Pancreas (tissue), 10 donors: ENCODE measurements at regions not wholly inside any gene's neighbourhood (a gene's known extent, or its start where the extent isn't known, plus 50 kb on each side); places are given as distances from the start of the nearest gene placed in this dataset.
A peak's percentile ranks its signal among the peaks of the same experiment; 100 is the strongest.

ENCODE experiments used
- ATAC-seq, 4 donors: fragments of 200-7000 bp; cut with Tn5 transposase; one replicate each; pipeline versions ENCODE4 v1.8.0 to v1.9.1; 2020; ENCODE audit warnings: mild to moderate bottlenecking in 4 of 4, moderate library complexity in 4 of 4
- DNase-seq, 6 donors: peaks; one replicate each; pipeline ENCODE4 v3.0.0-alpha.2; 2020
- FAIRE-seq: peaks from 2 replicates; lab custom pipeline; 2012; peaks lifted over from hg19 to GRCh38; lab: Jason Lieb, UNC
- H3K27ac ChIP-seq, 4 donors: fragments of 200-600 bp; sonication (generic); 1 replicate in 3 of 4; 2 replicates in 1 of 4; pipeline versions ENCODE4 v1.5.0 to v1.8.0; 2020
- H3K27me3 ChIP-seq, 4 donors: fragments of 200-600 bp; one replicate each; pipeline ENCODE4 v1.8.0; 2021
- H3K36me3 ChIP-seq, 3 donors: fragments of 200-600 bp; sonication (generic) in 1 of 3; one replicate each; pipeline versions ENCODE4 v1.5.0 to v1.8.0; 2020 to 2021
- H3K4me1 ChIP-seq, 3 donors: fragments of 200-600 bp; one replicate each; pipeline ENCODE4 v1.8.0; 2021
- H3K4me3 ChIP-seq, 4 donors: fragments of 200-600 bp; sonication (generic) in 2 of 4; one replicate each; pipeline versions ENCODE4 v1.5.0 to v1.8.0; 2020 to 2021
- H3K9me3 ChIP-seq, 4 donors: fragments of 200-600 bp; one replicate each; pipeline ENCODE4 v1.8.0; 2021
- WGBS, 2 donors: extraction: QIAGEN DNeasy Blood & Tissue Kit; methylation state at CpG; one replicate each; pipeline ENCODE4 v1.1.7; 2013; 5-methylcytosine and 5-hydroxymethylcytosine counted together
- intact Hi-C, 3 donors: fragments of 100-400 bp; cut with DNase I; formaldehyde crosslinking; loops; one replicate each; pipeline versions ENCODE4 v1.11.1 to v1.14.2; 2022
- TF ChIP-seq, protein P1 (sequence below), 4 donors: fragments of 200-600 bp; sonication (generic) in 3 of 4; IDR thresholded peaks; one replicate each; pipeline versions ENCODE4 v1.5.0 to v1.8.0; 2021; ENCODE audit warnings: antibody characterized with exemption in 4 of 4
- donor health status: healthy with polysubstance abuse.
- donor health status: DM: no; HTN: no; CAD: no; lungs with moderate emphysema.
- donor health status: DM: no; HTN: no; CAD: no.
- donor health status: control.
- donor health status: control.
- donor health status: Bipolar disorder and iron deficiency.
- donor health status: DM: yes; HTN: yes; CAD: no.
- donor health status: DM: no; HTN: no; CAD: no.
- donor health status: DM: no; HTN: no; CAD: no.
- donor health status: DM: yes; HTN: yes; CAD: no.

DNA sequence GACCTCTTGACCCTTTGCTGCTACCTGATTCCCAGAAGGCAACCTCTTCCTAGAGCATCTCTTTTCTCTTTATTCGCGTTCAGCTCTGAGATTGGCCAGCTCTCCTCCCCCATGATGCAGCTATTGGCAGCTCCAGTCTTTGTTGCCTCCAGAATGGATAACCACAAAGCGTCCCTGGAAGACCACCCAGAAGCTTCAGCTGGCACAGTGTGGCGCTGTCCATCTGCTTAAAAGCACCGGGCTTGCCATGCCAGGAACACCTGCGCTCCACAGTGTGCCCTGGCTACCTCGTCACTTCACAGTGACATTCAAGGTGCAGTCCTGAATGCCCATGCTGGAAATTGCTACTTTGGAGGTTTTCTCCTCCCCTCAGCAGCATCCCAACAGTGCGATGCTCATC lies 353.9 kb downstream of the LMO4 start:
- H3K4me3 ChIP-seq = no peak overlapping the region
- H3K4me1 ChIP-seq = no peaks in the 10 kb centered on the region
- H3K27ac ChIP-seq = no peak overlapping the region
- intact Hi-C loops = no loop called here
- H3K27me3 ChIP-seq = no peaks in the 10 kb centered on the region
- no peak for ATAC-seq
- H3K9me3 ChIP-seq = no peaks in the 10 kb centered on the region
- no peak for FAIRE-seq
- TF ChIP-seq, protein P1, sequence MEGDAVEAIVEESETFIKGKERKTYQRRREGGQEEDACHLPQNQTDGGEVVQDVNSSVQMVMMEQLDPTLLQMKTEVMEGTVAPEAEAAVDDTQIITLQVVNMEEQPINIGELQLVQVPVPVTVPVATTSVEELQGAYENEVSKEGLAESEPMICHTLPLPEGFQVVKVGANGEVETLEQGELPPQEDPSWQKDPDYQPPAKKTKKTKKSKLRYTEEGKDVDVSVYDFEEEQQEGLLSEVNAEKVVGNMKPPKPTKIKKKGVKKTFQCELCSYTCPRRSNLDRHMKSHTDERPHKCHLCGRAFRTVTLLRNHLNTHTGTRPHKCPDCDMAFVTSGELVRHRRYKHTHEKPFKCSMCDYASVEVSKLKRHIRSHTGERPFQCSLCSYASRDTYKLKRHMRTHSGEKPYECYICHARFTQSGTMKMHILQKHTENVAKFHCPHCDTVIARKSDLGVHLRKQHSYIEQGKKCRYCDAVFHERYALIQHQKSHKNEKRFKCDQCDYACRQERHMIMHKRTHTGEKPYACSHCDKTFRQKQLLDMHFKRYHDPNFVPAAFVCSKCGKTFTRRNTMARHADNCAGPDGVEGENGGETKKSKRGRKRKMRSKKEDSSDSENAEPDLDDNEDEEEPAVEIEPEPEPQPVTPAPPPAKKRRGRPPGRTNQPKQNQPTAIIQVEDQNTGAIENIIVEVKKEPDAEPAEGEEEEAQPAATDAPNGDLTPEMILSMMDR (IDR thresholded peaks at IDR 0.05) = no peak
- no peaks in the 10 kb centered on the region for H3K36me3 ChIP-seq
- 90 to 96% methylated on average over 8 of the region's 8 CpGs for WGBS, 2 donors
- DNase-seq = no peak

DNA sequence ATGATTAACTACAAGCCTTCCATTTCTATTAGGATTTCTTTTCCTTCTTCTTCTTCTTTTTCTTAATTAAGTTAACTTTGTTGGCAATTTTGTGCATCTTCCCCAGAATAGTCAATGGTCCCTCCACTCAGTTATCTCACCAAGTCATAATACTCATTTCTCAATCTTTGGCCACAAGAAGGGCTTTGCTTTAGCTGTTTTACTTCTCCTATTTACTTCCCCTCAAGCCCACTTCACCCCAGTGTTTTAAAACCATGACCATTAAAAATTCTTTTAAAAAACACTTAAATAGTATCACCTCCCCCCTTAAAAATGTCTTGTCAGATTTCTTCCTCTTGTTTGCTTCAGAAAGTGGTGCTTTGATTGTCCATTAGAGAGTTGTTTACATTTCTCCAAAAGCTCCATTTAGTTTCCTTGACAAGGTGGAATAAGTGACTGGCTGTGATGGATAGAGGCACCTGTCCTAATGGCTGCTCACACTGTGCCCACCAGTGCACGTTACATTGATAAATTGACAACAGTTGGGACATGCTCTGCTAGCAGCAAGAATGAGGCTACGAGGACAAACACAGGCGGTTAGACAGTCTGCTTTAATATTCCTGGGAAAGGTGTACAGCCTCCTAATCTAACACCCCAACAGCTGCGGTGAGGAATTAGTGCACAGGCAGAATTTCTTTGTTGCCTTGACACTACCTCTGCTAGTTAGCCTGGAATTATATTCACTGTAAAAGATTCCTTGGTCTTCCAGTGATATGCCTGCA lies 354.7 kb downstream of the LMO4 start:
- no peaks in the 10 kb centered on the region for H3K27me3 ChIP-seq
- FAIRE-seq = no peak
- no peak overlapping the region for H3K27ac ChIP-seq
- WGBS, 2 donors = 79 to 85% methylated on average over 4 of the region's 4 CpGs
- H3K4me1 ChIP-seq = no peaks in the 10 kb centered on the region
- H3K4me3 ChIP-seq = no peak overlapping the region
- TF ChIP-seq, protein P1 (IDR thresholded peaks at IDR 0.05) = no peak
- DNase-seq = no peak
- no peaks in the 10 kb centered on the region for H3K9me3 ChIP-seq
- intact Hi-C loops = no loop called here
- no peaks in the 10 kb centered on the region for H3K36me3 ChIP-seq
- ATAC-seq = peak in 3 of 4 donors; percentile 17 to 36 (median 31)

DNA sequence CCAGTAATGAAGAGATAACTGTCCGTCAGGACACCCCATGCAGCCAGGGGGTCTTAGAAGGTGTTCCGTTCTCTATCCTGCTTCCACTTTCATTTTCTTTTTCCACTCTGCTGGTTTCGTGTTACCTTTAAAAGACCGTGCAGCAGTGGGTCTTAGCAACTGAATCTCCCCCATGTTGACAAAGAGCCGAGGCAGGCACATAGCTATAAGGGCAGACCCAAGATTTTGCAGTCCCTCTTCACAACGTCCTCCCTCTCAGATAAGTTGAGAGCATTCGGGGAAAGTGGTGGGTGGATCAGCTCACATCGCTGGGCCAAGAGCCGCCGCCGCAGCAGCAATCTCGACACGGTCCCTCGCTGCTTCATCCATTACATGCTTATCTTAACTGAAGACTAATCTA lies 355.5 kb downstream of the LMO4 start:
- Histone ChIP-seq H3K4me1 (peaks cover 0 to 3% (median 0%) of the 10 kb centered on the region in 3 donors), H3K27ac (peak overlapping the region in 2 of 4 donors; percentile 31 to 41), H3K9me3 (no peaks in the 10 kb centered on the region), H3K27me3 (no peaks in the 10 kb centered on the region), H3K4me3 (peak overlapping the region in 2 of 4 donors; percentile 13 to 27), H3K36me3 (no peaks in the 10 kb centered on the region)
- FAIRE-seq = no peak
- DNase-seq = no peak
- TF ChIP-seq, protein P1 (IDR thresholded peaks at IDR 0.05) = no peak
- intact Hi-C loops = no loop called here
- 73 to 76% methylated on average over 14 of the region's 14 CpGs for WGBS, 2 donors
- peak in 3 of 4 donors; percentile 53 to 68 (median 64) for ATAC-seq

DNA sequence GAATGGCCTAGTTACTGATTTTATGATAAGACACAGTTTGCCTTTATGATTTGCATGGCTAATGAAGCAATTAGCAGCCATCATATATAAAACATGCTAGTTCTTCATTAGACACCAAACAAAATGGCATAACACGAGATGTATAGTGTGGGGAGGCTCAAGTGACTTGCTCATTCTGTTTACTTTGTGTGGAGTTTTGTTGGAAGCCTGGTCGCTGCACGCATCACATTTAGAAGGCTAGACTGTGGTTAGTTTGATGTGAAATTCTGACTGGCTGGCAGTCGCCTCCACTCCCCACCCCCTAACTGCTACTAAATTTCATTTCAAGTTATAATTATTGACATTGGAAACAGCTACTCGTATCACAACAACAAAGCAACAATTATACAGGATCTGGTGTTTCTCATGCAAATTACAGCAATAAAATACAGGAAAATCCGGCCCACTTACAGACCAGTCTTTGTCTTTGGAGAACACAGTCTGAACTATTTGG lies 356.1 kb downstream of the LMO4 start:
- intact Hi-C loops = no loop called here
- no peaks in the 10 kb centered on the region for H3K9me3 ChIP-seq
- 51 to 63% methylated on average over 6 of the region's 6 CpGs for WGBS, 2 donors
- H3K36me3 ChIP-seq = no peaks in the 10 kb centered on the region
- TF ChIP-seq, protein P1 (IDR thresholded peaks at IDR 0.05) = no peak
- H3K4me3 ChIP-seq = peak overlapping the region in 1 of 4 donors; percentile 27
- ATAC-seq = peak; percentile 21 to 62 (median 50)
- H3K27ac ChIP-seq = peak overlapping the region in 2 of 4 donors; percentile 31 to 41
- DNase-seq = no peak
- H3K27me3 ChIP-seq = no peaks in the 10 kb centered on the region
- no peak for FAIRE-seq
- H3K4me1 ChIP-seq = peaks cover 0 to 8% (median 0%) of the 10 kb centered on the region in 3 donors
